ENCODE measurements at regions not wholly inside any gene's neighbourhood (a gene's known extent, or its start where the extent isn't known, plus 50 kb on each side); places are given as distances from the start of the nearest gene placed in this dataset.

DNA sequence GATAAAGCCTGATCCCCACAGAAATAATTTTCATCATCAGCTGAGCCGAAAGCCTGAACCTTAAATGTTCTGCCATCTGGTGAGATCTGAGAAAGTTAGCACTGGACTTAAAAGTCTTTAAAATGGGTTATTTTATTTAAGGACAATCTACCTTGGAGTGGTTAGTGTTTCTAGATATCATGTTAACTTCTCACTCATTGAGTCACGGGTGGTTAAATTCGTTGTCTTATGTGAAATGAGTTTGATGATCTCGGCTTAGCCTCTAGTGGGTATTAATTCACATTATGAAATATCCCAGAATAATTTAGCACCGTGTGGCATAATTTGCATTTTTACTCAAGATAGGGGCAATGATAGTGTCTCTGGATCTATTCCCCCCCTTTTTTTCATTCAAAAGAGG is 117.4 kb upstream of the ZNF536 start:
- Histone ChIP-seq H3K9me3 (ENCODE audit: insufficient read depth, low read depth) (no peaks in the 10 kb centered on the region), H3K9me2 (ENCODE audit: insufficient read depth) (no peaks in the 10 kb centered on the region), H3K27ac (no peak overlapping the region), H3K4me1 (replicated peaks; ENCODE audit: insufficient read depth) (no peaks in the 10 kb centered on the region), H4K20me1 (ENCODE audit: insufficient read depth) (no peaks in the 10 kb centered on the region), H3K79me2 (ENCODE audit: low read depth) (no peaks in the 10 kb centered on the region), H3K4me3 (no peak overlapping the region), H3K4me2 (no peak overlapping the region), H3K36me3 (ENCODE audit: low read depth) (no peaks in the 10 kb centered on the region), H2AFZ (no peak overlapping the region), H3K27me3 (ENCODE audit: insufficient read depth, low read depth) (peaks cover 93% of the 10 kb centered on the region), H3F3A (ENCODE audit: insufficient read depth, low read depth) (no peaks in the 10 kb centered on the region)
- ChIA-PET POLR2A (ENCODE audit: unreplicated experiment) (no interaction called here), CTCF (no interaction called here)
- no TSS peak for BruUV-seq (replicated peaks)
- intact Hi-C loops (cut with micrococcal nuclease; ENCODE audit: unreplicated experiment): no loop called here
- DNase-seq: no peak
- TF ChIP-seq EZH2 (IDR thresholded peaks at IDR 0.05; ENCODE audit: low read depth): no peak
- TF ChIP-seq, protein P1, sequence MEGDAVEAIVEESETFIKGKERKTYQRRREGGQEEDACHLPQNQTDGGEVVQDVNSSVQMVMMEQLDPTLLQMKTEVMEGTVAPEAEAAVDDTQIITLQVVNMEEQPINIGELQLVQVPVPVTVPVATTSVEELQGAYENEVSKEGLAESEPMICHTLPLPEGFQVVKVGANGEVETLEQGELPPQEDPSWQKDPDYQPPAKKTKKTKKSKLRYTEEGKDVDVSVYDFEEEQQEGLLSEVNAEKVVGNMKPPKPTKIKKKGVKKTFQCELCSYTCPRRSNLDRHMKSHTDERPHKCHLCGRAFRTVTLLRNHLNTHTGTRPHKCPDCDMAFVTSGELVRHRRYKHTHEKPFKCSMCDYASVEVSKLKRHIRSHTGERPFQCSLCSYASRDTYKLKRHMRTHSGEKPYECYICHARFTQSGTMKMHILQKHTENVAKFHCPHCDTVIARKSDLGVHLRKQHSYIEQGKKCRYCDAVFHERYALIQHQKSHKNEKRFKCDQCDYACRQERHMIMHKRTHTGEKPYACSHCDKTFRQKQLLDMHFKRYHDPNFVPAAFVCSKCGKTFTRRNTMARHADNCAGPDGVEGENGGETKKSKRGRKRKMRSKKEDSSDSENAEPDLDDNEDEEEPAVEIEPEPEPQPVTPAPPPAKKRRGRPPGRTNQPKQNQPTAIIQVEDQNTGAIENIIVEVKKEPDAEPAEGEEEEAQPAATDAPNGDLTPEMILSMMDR (conservative IDR thresholded peaks at IDR 0.05): no peak

DNA sequence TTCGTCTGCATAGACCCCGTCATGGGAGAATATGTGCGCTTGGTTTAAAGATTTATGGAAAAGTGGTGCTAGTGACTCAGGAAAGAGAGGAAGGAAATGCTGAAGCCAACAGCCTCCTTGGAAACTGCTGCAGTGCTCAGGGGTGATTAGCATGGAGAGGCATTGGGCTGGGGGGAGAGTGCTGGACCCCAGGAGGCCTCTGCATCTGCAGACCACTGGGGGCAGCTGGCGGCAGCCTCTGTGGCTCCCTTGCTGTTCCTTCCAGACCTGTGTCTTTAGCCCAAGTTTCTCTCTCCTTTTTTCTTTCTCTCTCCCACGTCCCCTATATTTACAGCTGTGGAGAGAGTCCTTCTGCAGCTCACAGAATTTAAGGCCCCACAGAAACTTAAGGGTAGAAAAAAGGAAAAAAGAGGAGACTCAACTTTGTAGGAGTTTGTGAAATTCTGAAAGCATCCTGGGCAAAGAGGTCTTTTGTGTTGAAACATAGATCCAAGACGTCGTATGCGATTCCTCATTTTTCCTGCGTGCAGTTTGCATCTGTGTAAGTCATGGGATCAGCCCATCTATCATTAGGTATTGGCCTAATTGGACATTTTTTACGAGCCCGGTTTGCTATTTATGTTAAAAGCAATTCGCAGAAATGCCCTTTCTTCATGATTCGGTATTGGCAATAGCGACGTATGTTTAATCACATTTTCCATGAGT is 116.2 kb upstream of the ZNF536 start:
- Histone ChIP-seq H3K4me1 (replicated peaks; ENCODE audit: insufficient read depth) (no peaks in the 10 kb centered on the region), H2AFZ (no peak overlapping the region), H3K9me3 (ENCODE audit: insufficient read depth, low read depth) (no peaks in the 10 kb centered on the region), H3K9me2 (ENCODE audit: insufficient read depth) (no peaks in the 10 kb centered on the region), H3K27ac (no peak overlapping the region), H3K4me3 (no peak overlapping the region), H3K27me3 (ENCODE audit: insufficient read depth, low read depth) (peaks cover 92% of the 10 kb centered on the region), H4K20me1 (ENCODE audit: insufficient read depth) (no peaks in the 10 kb centered on the region), H3K4me2 (no peak overlapping the region), H3F3A (ENCODE audit: insufficient read depth, low read depth) (no peaks in the 10 kb centered on the region), H3K79me2 (ENCODE audit: low read depth) (no peaks in the 10 kb centered on the region), H3K36me3 (ENCODE audit: low read depth) (no peaks in the 10 kb centered on the region)
- ChIA-PET POLR2A (ENCODE audit: unreplicated experiment) (no interaction called here), CTCF (no interaction called here)
- BruUV-seq (replicated peaks): no TSS peak
- intact Hi-C loops (cut with micrococcal nuclease; ENCODE audit: unreplicated experiment): no loop called here
- no peak for DNase-seq
- TF ChIP-seq, protein P1 (conservative IDR thresholded peaks at IDR 0.05): no peak
- no peak for TF ChIP-seq EZH2 (IDR thresholded peaks at IDR 0.05; ENCODE audit: low read depth)

DNA sequence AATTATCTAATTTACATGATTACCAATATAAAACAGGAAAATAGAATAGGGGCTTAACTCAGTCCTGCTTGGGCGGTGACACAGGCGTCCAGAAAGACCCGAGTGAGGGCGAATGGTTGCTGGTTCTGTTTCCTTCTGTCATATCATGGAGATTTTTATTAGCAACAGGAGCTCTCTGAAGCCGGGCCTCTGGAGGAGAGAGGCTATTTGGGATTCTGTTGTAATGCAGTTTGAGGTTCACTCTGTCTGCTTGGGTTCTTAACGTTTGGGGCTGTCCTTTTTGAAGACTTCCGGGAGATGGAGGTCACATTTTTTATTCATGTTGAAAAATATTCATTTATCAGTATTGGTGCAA is 115.7 kb upstream of the ZNF536 start:
- no peak overlapping the region for H3K4me3 ChIP-seq
- no peaks in the 10 kb centered on the region for H3K36me3 ChIP-seq (ENCODE audit: low read depth)
- no TSS peak for BruUV-seq (replicated peaks)
- no peaks in the 10 kb centered on the region for H3K79me2 ChIP-seq (ENCODE audit: low read depth)
- no peak for DNase-seq
- H3K9me3 ChIP-seq (ENCODE audit: insufficient read depth, low read depth): no peaks in the 10 kb centered on the region
- POLR2A ChIA-PET (ENCODE audit: unreplicated experiment): no interaction called here
- peaks cover 86% of the 10 kb centered on the region for H3K27me3 ChIP-seq (ENCODE audit: insufficient read depth, low read depth)
- H3F3A ChIP-seq (ENCODE audit: insufficient read depth, low read depth): no peaks in the 10 kb centered on the region
- H3K9me2 ChIP-seq (ENCODE audit: insufficient read depth): no peaks in the 10 kb centered on the region
- H4K20me1 ChIP-seq (ENCODE audit: insufficient read depth): no peaks in the 10 kb centered on the region
- H3K27ac ChIP-seq: no peak overlapping the region
- CTCF ChIA-PET: no interaction called here
- no peak overlapping the region for H2AFZ ChIP-seq
- intact Hi-C loops (cut with micrococcal nuclease; ENCODE audit: unreplicated experiment): no loop called here
- no peak overlapping the region for H3K4me2 ChIP-seq
- no peaks in the 10 kb centered on the region for H3K4me1 ChIP-seq (replicated peaks; ENCODE audit: insufficient read depth)
- TF ChIP-seq, protein P1 (conservative IDR thresholded peaks at IDR 0.05): no peak
- TF ChIP-seq EZH2 (IDR thresholded peaks at IDR 0.05; ENCODE audit: low read depth): no peak
